ENCODE measurements at regions not wholly inside any gene's neighbourhood (a gene's known extent, or its start where the extent isn't known, plus 50 kb on each side); places are given as distances from the start of the nearest gene placed in this dataset.

GRCh38 chr7:67698354-67698753 lies 701.7 kb downstream of the TYW1 start:
- DNase-seq, result no peak

GRCh38 chr7:67705850-67706249 lies 709.2 kb downstream of the TYW1 start:
- no peak for DNase-seq

- DNase-seq, result no peak
Observed at GRCh38 chr7:67711706-67712105, 715.1 kb downstream of the TYW1 start.

GRCh38 chr7:67713451-67714056 lies 716.9 kb downstream of the TYW1 start:
- DNase-seq, result no peak

GRCh38 chr7:67716729-67717128 lies 720.1 kb downstream of the TYW1 start:
- no peak for DNase-seq

GRCh38 chr7:67723591-67723990 lies 727.0 kb downstream of the TYW1 start:
- DNase-seq, result no peak

- DNase-seq, result no peak
Observed at GRCh38 chr7:67724435-67724834, 727.8 kb downstream of the TYW1 start.

- DNase-seq, result no peak
Observed at GRCh38 chr7:67724955-67725354, 728.3 kb downstream of the TYW1 start.

- DNase-seq, result no peak
Observed at GRCh38 chr7:67725423-67725822, 728.8 kb downstream of the TYW1 start.

- no peak for DNase-seq
Observed at GRCh38 chr7:67729771-67730170, 733.1 kb downstream of the TYW1 start.

- no peak for DNase-seq
Observed at GRCh38 chr7:67731704-67732103, 735.1 kb downstream of the TYW1 start.

GRCh38 chr7:67732898-67733297 lies 736.3 kb downstream of the TYW1 start:
- no peak for DNase-seq

- no peak for DNase-seq
Observed at GRCh38 chr7:67738145-67738544, 741.5 kb downstream of the TYW1 start.

GRCh38 chr7:67738958-67739357 lies 742.3 kb downstream of the TYW1 start:
- no peak for DNase-seq

- no peak for DNase-seq
Observed at GRCh38 chr7:67743501-67743900, 746.9 kb downstream of the TYW1 start.

GRCh38 chr7:67752227-67752626 lies 755.6 kb downstream of the TYW1 start:
- no peak for DNase-seq

- no peak for DNase-seq
Observed at GRCh38 chr7:67753891-67754290, 757.3 kb downstream of the TYW1 start.

GRCh38 chr7:67754651-67755050 lies 758.0 kb downstream of the TYW1 start:
- no peak for DNase-seq

- no peak for DNase-seq
Observed at GRCh38 chr7:67758551-67758950, 761.9 kb downstream of the TYW1 start.

- no peak for DNase-seq
Observed at GRCh38 chr7:67760971-67761370, 764.3 kb downstream of the TYW1 start.

GRCh38 chr7:67762516-67762915 lies 765.9 kb downstream of the TYW1 start:
- DNase-seq, result no peak

GRCh38 chr7:67764289-67764688 lies 767.7 kb downstream of the TYW1 start:
- no peak for DNase-seq

- DNase-seq, result no peak
Observed at GRCh38 chr7:67765481-67766175, 769.0 kb downstream of the TYW1 start.

- DNase-seq, result no peak
Observed at GRCh38 chr7:67766906-67767410, 770.3 kb downstream of the TYW1 start.

All from right forelimb (tissue), 1 donor.